ENCODE measurements at regions not wholly inside any gene's neighbourhood (a gene's known extent, or its start where the extent isn't known, plus 50 kb on each side); places are given as distances from the start of the nearest gene placed in this dataset.

DNA sequence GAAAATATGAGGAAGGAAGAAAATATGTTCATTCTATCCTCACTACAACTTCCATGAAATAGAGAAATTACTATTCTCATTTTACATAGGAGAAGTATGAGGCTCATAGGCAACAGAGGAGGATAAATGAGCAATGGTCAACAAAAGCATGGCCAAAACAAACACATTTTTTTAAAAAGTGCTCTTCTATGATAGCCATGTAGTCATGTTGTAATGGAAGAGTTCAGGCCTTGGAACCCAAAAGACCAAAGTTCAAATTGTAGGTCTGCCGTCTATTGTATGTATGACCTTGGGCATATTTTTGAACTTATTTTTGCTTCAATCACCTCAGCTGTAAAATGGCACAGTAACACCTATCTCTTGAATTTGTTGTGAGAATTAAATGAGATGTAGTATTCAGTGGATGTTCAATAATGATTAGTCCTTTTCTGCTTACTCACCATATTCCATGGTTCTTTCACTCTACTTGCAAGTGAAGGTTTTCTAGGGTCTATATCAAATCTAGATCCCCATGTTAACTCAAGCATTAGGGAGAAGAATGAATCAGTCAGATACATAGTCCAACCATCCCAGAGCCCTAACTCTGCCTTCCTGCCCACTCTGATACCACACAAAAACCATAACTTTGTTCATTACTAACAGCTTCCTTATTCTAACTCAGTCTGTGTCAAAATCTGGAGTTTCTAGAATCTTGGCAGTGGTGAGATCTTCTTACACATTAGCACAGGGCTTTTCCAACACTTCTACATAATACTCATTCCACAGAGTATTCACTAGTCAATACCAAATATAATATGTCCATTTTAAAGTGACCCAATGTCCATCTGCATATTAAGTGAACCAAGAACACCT lies 353.2 kb downstream of the PLPP3 start:
- H3K27ac ChIP-seq, result no peak overlapping the region
- TF ChIP-seq ZFX (IDR thresholded peaks at IDR 0.05; ENCODE audit: borderline replicate concordance), result no peak

DNA sequence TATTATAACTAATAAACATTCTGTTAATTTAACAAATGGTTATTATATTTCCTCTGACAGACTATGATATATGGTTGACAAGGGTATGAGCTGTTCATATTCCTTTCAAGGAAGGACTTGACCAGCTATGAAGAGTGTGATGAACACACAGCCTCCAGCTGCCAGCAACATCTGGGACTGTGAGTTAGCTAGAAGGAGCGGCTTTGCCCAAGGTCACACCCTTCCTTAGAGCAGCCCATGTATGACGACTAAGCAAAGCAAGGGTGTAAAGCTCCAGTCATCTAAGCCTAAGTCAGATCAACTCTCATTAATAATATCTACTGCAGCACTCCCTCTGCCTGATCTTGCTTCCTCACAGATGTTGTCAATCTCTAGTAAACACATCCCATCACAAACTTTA lies 355.4 kb downstream of the PLPP3 start:
- TF ChIP-seq, protein P1, sequence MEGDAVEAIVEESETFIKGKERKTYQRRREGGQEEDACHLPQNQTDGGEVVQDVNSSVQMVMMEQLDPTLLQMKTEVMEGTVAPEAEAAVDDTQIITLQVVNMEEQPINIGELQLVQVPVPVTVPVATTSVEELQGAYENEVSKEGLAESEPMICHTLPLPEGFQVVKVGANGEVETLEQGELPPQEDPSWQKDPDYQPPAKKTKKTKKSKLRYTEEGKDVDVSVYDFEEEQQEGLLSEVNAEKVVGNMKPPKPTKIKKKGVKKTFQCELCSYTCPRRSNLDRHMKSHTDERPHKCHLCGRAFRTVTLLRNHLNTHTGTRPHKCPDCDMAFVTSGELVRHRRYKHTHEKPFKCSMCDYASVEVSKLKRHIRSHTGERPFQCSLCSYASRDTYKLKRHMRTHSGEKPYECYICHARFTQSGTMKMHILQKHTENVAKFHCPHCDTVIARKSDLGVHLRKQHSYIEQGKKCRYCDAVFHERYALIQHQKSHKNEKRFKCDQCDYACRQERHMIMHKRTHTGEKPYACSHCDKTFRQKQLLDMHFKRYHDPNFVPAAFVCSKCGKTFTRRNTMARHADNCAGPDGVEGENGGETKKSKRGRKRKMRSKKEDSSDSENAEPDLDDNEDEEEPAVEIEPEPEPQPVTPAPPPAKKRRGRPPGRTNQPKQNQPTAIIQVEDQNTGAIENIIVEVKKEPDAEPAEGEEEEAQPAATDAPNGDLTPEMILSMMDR (IDR thresholded peaks at IDR 0.05), result no peak
- TF ChIP-seq ZFX (IDR thresholded peaks at IDR 0.05; ENCODE audit: borderline replicate concordance), result no peak
- no peak overlapping the region for H3K27ac ChIP-seq

DNA sequence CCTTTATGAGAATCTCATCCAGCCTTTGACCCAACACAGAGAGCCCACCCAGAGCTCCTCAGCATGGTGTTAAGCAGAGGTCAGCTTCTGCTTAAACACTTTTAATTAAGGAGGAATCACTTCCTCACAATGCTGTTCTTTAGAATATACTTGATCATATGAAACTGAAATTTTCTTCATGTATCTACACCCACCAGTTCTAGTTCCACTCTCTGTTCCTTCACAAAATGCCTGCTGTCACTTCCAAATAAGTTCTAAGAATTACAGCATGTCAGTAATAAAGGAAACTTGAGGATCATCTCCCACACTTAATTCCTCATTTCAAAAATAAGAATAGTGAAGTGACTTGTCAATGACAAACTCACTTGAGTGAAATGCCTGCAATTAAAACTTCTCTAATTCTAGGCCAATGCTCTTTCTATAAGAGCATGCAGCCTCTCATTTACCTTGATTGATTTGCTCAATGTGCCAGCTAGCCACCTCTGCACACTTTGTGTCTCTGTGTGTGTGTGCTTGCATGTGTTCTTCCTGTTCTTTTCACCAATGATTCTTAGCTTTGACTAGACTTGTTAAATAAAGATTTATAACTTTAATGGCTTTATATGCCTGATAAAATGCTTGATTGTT lies 356.3 kb downstream of the PLPP3 start:
- no peak for TF ChIP-seq ZFX (IDR thresholded peaks at IDR 0.05; ENCODE audit: borderline replicate concordance)
- TF ChIP-seq, protein P1 (IDR thresholded peaks at IDR 0.05), result no peak
- no peak overlapping the region for H3K27ac ChIP-seq

DNA sequence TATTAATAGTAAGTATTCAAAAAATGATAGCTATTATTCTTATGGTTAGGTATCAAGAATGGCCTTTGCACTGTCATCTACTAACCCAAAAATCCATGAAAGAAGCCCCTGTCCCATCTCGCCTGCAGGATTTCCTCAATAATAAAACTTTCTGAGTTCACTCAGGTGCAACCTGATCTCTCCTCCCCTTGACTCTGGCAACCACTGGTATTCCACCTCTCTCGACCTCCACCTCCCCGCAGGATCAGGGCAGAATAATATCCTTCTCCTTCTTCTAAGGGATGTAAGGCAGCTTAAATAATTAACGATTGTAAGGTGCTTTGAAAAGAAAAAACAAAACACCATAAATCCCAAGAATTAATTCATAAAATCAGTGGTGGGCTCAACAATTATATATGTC lies 359.3 kb downstream of the PLPP3 start:
- no peak overlapping the region for H3K27ac ChIP-seq
- TF ChIP-seq ZFX (IDR thresholded peaks at IDR 0.05; ENCODE audit: borderline replicate concordance), result no peak
- TF ChIP-seq, protein P1 (IDR thresholded peaks at IDR 0.05), result no peak

DNA sequence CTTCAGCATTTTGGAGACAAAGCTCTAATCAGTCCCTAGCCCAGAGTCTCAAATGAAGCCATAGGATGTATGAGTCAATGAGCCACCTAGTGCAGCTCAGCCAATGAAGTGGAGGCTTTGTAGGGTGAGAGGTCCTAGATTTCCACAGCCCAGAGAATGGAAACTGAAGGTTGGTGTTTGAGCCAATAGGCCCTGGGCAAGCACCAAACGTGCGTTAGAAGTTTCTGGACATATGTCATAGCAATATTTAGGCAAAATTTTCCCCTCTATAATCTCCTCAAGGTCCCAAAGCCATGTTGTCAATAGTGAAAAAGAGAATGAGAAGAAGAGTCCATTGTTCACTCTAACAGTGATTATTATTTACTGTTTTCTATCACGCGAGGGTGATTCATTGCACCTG lies 361.3 kb downstream of the PLPP3 start:
- TF ChIP-seq ZFX (IDR thresholded peaks at IDR 0.05; ENCODE audit: borderline replicate concordance), result no peak
- TF ChIP-seq, protein P1 (IDR thresholded peaks at IDR 0.05), result no peak
- H3K27ac ChIP-seq, result no peak overlapping the region

DNA sequence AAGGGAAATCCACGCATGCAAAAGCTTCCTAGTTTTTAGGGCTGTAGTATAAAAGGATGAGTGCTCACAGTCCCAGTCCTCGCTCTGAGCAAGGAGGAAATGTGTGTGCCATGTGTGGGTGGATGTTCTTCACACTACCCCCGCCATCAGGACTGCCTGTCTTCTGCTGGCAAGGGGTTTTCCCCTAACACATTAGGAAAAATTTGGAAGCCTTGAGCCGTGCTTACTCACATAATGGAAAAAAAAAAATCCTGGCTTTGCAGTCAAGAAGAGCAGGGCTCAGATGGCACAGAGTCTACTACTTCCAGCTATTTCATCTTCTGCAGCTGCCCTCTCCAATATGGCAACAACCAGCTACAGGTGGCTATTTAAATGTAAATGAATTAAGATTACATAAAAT lies 363.1 kb downstream of the PLPP3 start:
- TF ChIP-seq ZFX (IDR thresholded peaks at IDR 0.05; ENCODE audit: borderline replicate concordance), result no peak
- H3K27ac ChIP-seq, result no peak overlapping the region

DNA sequence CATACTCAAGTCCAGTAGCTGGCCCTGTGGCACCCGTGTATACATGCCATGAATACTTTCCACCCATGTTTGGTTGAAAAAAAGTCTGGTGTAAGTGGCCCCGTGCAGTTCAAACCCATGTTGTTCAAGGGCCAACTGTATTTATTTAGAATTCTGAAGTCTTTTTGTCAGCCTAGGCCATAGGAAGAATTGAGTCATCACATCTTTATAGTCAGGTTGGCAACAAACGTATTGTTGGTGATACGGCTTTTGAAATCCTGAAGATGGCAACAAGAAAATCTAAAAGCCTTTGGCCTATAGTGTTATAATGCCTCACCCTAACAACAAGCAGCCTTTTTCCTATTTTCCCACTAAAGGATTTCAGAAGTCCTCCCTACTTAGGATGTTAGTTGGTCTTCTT lies 363.6 kb downstream of the PLPP3 start:
- TF ChIP-seq ZFX (IDR thresholded peaks at IDR 0.05; ENCODE audit: borderline replicate concordance), result no peak
- TF ChIP-seq, protein P1 (IDR thresholded peaks at IDR 0.05), result no peak

DNA sequence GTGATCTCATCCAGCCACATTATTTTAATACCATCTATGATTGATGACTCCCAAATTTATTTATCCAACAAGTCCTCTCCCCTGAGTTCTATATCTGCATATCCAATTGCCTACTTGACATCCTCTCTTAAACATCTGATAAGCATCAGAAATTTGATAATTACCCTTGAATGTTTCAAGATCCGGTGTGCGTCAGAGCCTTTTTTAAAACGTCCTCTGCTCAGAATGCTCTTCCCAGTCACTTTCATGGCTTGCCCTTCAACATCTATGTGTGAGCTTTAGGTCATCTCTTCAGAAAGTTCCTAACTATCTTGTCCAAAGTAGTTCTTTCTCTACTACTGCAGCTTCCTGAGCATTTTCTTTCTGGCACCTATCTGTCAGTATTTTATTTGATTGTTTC lies 364.3 kb downstream of the PLPP3 start:
- TF ChIP-seq, protein P1 (IDR thresholded peaks at IDR 0.05), result no peak
- no peak for TF ChIP-seq ZFX (IDR thresholded peaks at IDR 0.05; ENCODE audit: borderline replicate concordance)
- no peak overlapping the region for H3K27ac ChIP-seq

More for the DNA sequence above, 363.6 kb downstream of the PLPP3 start:
- no peak overlapping the region for H3K27ac ChIP-seq

Measured in 22Rv1 (cell line).